ENCODE measurements at regions not wholly inside any gene's neighbourhood (a gene's known extent, or its start where the extent isn't known, plus 50 kb on each side); places are given as distances from the start of the nearest gene placed in this dataset.

DNA sequence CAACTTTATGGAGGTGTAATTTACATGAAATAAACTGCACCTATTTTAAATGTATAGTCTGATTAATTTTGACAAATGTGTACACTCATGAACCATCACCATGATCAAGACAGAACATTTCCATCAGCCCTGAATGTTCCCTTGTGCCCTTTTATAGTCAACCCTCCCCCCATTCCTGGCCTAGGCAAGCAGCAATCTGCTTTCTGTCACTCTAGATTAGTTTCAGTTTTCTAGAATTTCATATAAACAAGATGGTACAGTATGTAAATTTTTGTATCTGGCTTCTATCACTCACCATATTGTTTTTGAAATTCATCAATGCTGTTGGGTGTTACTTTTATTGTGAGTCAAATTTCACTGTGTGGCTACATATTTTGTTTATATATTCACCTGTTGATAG, 234.2 kb upstream of the RPS6KA3 start:
- ChIA-PET POLR2A (ENCODE audit: unreplicated experiment) (no interaction called here), CTCF (no interaction called here)
- Histone ChIP-seq H3K4me3 (no peak overlapping the region), H3K27ac (no peak overlapping the region), H3K4me1 (replicated peaks; ENCODE audit: insufficient read depth) (no peaks in the 10 kb centered on the region), H2AFZ (no peak overlapping the region), H4K20me1 (ENCODE audit: insufficient read depth) (no peaks in the 10 kb centered on the region), H3K27me3 (ENCODE audit: insufficient read depth, low read depth) (no peaks in the 10 kb centered on the region), H3K4me2 (no peak overlapping the region), H3F3A (ENCODE audit: insufficient read depth, low read depth) (no peaks in the 10 kb centered on the region), H3K79me2 (ENCODE audit: low read depth) (no peaks in the 10 kb centered on the region), H3K9me2 (ENCODE audit: insufficient read depth) (no peaks in the 10 kb centered on the region), H3K36me3 (ENCODE audit: low read depth) (no peaks in the 10 kb centered on the region), H3K9me3 (ENCODE audit: insufficient read depth, low read depth) (no peaks in the 10 kb centered on the region)
- BruUV-seq (replicated peaks), result no TSS peak
- intact Hi-C loops (cut with micrococcal nuclease; ENCODE audit: unreplicated experiment), result no loop called here
- no peak for TF ChIP-seq EZH2 (IDR thresholded peaks at IDR 0.05; ENCODE audit: low read depth)
- TF ChIP-seq, protein P1, sequence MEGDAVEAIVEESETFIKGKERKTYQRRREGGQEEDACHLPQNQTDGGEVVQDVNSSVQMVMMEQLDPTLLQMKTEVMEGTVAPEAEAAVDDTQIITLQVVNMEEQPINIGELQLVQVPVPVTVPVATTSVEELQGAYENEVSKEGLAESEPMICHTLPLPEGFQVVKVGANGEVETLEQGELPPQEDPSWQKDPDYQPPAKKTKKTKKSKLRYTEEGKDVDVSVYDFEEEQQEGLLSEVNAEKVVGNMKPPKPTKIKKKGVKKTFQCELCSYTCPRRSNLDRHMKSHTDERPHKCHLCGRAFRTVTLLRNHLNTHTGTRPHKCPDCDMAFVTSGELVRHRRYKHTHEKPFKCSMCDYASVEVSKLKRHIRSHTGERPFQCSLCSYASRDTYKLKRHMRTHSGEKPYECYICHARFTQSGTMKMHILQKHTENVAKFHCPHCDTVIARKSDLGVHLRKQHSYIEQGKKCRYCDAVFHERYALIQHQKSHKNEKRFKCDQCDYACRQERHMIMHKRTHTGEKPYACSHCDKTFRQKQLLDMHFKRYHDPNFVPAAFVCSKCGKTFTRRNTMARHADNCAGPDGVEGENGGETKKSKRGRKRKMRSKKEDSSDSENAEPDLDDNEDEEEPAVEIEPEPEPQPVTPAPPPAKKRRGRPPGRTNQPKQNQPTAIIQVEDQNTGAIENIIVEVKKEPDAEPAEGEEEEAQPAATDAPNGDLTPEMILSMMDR (conservative IDR thresholded peaks at IDR 0.05), result no peak
- DNase-seq, result no peak

DNA sequence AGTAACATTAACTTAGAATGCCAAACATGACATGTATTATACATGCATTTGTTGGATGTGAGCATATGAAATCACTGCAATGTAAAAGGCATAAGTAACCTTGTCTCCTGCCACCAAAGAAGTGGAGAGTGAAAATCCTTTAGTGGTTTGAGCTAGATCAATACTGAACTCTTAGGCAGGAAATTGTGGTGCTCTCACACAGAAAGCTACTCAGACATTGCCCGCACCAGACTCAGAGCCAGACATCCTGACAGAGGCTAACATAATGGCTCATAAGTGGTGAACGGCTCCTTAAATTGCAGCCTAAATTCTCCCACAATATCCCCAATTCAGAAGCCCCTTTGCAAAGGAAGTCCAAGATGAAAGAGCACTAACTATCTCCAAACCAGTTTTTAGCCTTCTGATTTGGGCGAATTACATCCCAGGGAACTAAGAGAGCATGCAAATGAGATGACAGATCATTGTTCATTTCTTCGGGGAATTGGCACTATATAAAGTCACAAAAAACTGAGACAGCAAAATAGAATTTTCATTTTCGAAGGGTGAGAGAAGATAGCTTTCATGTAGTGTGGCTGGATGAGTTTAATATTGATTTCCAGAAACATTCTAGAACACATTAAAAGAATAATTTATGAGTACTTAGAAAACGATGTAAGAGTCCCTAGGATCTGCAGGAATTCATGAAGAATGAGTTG, 233.6 kb upstream of the RPS6KA3 start:
- Histone ChIP-seq H3K36me3 (ENCODE audit: low read depth) (no peaks in the 10 kb centered on the region), H3K9me2 (ENCODE audit: insufficient read depth) (no peaks in the 10 kb centered on the region), H3F3A (ENCODE audit: insufficient read depth, low read depth) (no peaks in the 10 kb centered on the region), H4K20me1 (ENCODE audit: insufficient read depth) (no peaks in the 10 kb centered on the region), H3K79me2 (ENCODE audit: low read depth) (no peaks in the 10 kb centered on the region), H3K27me3 (ENCODE audit: insufficient read depth, low read depth) (no peaks in the 10 kb centered on the region), H2AFZ (no peak overlapping the region), H3K4me2 (no peak overlapping the region), H3K9me3 (ENCODE audit: insufficient read depth, low read depth) (no peaks in the 10 kb centered on the region), H3K4me3 (no peak overlapping the region), H3K4me1 (replicated peaks; ENCODE audit: insufficient read depth) (no peaks in the 10 kb centered on the region), H3K27ac (no peak overlapping the region)
- no peak for DNase-seq
- POLR2A ChIA-PET (ENCODE audit: unreplicated experiment), result no interaction called here
- intact Hi-C loops (cut with micrococcal nuclease; ENCODE audit: unreplicated experiment), result no loop called here
- CTCF ChIA-PET, result no interaction called here
- TF ChIP-seq, protein P1 (conservative IDR thresholded peaks at IDR 0.05), result no peak
- TF ChIP-seq EZH2 (IDR thresholded peaks at IDR 0.05; ENCODE audit: low read depth), result no peak
- no TSS peak for BruUV-seq (replicated peaks)

DNA sequence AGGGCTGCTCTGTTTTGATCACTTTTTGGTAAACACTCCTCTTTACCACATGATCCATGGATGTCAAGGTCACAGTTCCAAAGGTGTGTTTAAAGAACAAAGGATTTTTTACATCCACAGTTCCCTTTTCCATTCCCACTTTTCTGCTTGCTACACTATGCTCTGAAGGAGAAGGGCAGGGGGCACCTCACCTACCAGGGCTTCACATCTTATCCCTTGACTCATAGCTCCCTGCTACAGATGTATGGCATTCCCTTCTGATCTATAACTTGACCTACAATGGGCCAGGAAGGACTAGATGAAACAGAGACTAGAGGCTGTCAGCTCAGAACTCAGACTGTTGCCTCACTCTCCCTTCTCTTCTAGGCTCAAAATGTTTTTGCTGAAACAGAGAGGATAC, 233.1 kb upstream of the RPS6KA3 start:
- TF ChIP-seq EZH2 (IDR thresholded peaks at IDR 0.05; ENCODE audit: low read depth), result no peak
- TF ChIP-seq, protein P1 (conservative IDR thresholded peaks at IDR 0.05), result no peak
- ChIA-PET POLR2A (ENCODE audit: unreplicated experiment) (no interaction called here), CTCF (no interaction called here)
- H3K27me3 ChIP-seq (ENCODE audit: insufficient read depth, low read depth), result no peaks in the 10 kb centered on the region
- no peak for DNase-seq
- no peaks in the 10 kb centered on the region for H3F3A ChIP-seq (ENCODE audit: insufficient read depth, low read depth)
- no peaks in the 10 kb centered on the region for H3K9me3 ChIP-seq (ENCODE audit: insufficient read depth, low read depth)
- BruUV-seq (replicated peaks), result no TSS peak
- H3K9me2 ChIP-seq (ENCODE audit: insufficient read depth), result no peaks in the 10 kb centered on the region
- no peak overlapping the region for H3K4me2 ChIP-seq
- H3K4me3 ChIP-seq, result no peak overlapping the region
- no peaks in the 10 kb centered on the region for H3K4me1 ChIP-seq (replicated peaks; ENCODE audit: insufficient read depth)
- no peak overlapping the region for H3K27ac ChIP-seq
- H3K36me3 ChIP-seq (ENCODE audit: low read depth), result no peaks in the 10 kb centered on the region
- intact Hi-C loops (cut with micrococcal nuclease; ENCODE audit: unreplicated experiment), result no loop called here
- no peak overlapping the region for H2AFZ ChIP-seq
- H4K20me1 ChIP-seq (ENCODE audit: insufficient read depth), result no peaks in the 10 kb centered on the region
- no peaks in the 10 kb centered on the region for H3K79me2 ChIP-seq (ENCODE audit: low read depth)

Data from PC-9 (cell line).